NCI-H82 treated with DMSO at 0.1 percent for 48 hours (cell line): ENCODE measurements at regions not wholly inside any gene's neighbourhood (a gene's known extent, or its start where the extent isn't known, plus 50 kb on each side); places are given as distances from the start of the nearest gene placed in this dataset.

Source experiments
- DNase-seq: peaks from one replicate; lab custom pipeline; 2025; ENCODE audit not compliant: unreplicated experiment; lab: John Stamatoyannopoulos, UW

DNA sequence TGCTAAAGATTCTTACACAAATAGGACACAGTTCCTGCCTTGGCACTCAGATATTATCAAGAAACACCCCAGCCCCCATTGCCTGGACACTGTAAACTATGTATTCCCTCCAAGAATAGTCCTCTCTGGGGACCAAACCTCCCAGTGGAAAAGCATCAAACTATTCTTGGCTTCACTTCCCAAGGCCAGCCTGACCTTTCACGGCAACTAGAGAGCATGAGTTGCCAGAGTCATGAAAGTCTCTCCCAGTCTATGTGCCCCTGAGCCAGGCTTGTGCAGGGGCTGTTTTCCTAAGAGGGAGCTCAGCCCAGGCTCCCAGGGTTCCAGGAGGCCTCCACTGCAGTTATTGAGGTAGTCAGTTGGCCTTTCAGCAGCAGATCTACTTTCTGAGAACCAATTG lies 251.9 kb upstream of the TGFBR2 start:
- no peak for DNase-seq

DNA sequence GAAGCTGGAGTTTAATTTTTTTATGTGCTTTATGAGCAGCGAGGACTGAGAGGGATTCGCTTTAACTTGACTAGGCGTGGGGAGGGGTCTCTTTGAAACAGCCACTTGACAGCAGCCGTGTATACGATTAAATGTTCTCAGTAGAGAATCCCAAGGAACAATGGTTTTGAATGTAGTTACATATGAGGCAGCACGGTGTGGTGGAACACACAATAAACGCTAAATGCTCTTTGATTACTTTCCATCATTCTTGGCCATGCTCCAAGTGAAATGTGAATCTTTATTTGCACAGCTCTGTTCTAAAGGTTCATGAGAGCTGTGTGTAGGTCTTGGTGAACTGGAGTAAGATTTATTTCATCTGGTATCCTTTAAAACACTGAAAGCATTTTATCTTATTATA lies 251.4 kb upstream of the TGFBR2 start:
- no peak for DNase-seq

DNA sequence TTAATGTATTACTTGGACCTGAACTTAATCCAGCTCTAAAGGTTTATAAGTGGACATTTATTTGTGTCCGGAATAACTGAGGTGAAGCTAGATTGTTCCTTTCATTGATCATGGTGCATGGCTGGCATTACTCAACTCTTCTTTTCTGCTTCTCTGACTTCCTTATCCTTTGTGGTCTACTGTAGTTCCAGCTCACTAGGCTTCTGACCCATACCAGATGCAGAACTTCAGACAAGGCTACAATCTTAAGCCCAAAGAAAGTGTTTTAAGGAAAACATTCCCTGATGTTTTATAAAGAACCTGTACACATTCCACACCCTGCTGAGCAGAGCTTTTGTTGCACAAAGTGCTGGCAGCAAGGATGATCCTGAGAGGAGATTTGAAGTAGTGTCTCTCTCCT lies 250.8 kb upstream of the TGFBR2 start:
- no peak for DNase-seq

DNA sequence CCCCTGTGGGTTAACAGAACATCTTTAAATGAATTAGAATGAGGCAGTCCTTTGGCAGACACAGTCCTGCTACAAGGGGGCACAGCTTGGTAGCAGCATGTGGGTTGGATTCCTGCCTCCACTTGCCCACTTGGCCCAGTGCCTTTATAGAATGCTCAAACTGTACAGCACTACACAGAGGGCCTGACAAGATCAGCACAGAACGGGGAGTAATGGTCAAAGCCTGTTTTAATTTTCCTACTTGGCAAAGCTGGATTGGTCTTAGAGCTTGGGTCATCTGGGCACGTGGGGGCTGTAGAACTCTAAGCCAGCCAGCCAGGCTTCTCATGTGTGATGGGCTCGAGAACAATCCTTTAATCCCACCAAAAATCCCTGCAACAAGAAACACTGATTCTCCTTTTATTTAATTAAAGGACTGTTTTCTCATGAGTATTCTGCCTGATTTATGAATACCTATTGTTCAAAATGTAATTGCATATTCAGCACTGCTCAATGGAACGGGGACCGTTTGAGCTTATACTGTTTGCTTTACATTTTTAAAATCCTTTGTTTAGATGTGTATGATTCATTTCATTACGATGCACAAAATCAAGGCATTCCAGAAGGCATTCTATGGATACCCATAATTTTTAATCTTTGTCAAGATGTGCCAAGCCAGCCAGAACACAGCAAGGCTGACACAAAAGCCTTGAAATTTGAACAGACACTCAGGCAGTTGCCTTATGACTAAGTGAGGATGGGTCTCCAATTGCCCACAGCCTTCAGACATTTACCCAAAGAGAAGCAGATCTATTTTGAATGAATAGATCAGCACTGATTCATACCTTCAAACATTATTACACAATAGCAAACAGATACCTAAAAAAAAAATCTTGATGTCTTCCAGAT lies 249.3 kb upstream of the TGFBR2 start:
- no peak for DNase-seq

DNA sequence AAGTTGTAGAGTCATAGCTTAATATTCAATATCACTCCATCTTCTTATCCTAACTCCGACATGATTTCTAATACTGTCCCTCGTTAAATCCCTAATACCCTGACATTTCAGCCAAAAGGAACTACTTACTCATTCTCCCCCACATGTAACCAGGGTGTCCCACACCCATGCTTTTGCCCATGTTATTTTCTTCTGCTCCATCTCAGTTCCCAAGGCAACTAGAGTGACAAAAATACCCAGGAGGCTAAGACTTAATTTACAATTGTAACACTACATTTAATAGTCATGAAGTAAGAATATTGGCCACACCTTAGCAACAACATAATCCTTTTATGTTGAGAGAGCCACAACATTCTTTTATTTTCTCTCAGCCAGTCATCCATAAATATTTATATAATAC lies 248.5 kb upstream of the TGFBR2 start:
- DNase-seq = no peak

DNA sequence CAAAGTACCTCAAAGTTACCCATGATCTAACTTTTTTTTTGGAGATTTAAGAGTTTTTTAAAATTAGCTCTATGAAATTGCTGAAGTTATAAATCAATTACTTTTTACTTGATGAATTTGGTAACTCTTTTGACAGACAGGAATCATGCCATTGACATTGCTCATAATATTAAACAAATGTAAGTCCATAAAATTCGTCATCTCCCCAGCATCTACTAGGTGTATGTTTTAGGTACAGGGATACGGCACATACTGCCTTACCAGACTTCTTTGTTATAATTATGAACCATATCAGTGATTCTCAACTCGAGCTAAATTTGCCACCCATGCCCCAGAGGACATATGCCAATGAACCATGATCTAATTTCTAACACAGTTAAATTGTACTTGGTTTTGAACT lies 247.5 kb upstream of the TGFBR2 start:
- no peak for DNase-seq

DNA sequence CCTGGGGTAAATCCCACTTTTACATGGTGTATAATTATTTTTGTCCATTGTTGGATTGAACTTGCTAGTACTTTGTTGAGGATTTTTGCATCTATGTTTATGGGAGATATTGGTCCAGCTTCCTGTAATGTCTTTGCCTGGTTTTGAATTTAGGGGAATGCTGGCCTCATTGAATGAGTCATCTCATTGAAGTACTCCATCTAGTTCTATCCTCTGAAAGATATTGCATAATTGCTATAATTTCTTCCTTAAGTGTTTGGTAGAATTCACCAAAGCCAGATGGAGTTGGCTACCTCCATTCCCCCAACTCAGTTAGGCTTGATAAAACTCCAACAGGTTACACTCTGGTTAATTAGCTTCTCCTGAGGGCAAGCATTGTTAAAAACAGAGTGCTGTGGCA lies 237.4 kb upstream of the TGFBR2 start:
- no peak for DNase-seq

DNA sequence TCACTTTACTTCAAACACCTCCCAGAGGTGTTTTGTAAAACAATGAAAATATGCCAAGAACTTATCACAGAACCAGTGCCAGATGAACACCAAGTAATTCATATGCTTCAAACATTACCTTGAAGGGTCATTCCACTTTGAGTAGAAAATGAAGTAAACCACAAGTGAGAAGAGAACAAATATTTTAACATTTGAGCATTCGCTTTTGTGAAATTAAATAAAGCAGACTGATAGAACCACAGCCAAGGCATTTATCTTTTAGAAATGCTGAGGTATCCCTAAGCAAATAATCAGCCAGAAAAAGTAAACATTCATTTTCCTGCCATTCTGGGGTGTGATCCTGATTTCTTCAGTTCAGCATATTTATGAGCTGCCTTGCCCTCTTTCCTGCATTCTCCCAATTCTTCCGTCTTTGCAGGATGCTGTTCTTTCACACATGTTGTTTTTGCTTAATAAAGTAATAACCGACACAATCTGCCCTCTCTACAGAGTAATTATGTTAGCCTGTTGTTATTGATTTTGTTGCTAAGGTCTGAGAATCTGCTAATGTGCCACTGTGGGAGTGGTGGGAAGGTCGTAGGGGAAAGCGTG lies 235.6 kb upstream of the TGFBR2 start:
- no peak for DNase-seq

DNA sequence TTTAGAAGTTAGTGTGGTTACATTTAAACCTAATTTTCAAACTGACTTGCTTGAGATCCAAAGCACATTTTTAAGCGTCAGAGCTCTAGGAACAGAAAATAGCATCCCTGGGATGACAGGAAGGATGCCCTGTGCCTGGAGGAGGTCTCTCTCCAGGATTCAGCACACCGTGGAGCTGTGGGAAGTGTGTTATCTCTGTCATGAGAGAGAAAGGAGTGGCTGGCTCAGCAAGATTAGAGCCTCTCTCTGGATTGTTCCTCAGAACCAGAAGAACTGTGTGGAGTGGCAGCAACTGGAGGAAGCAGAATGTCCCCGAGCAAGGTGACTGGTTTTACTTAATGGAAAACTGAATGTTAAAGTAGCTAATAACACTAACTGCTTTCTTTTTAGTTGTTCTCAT lies 233.6 kb upstream of the TGFBR2 start:
- DNase-seq = no peak

DNA sequence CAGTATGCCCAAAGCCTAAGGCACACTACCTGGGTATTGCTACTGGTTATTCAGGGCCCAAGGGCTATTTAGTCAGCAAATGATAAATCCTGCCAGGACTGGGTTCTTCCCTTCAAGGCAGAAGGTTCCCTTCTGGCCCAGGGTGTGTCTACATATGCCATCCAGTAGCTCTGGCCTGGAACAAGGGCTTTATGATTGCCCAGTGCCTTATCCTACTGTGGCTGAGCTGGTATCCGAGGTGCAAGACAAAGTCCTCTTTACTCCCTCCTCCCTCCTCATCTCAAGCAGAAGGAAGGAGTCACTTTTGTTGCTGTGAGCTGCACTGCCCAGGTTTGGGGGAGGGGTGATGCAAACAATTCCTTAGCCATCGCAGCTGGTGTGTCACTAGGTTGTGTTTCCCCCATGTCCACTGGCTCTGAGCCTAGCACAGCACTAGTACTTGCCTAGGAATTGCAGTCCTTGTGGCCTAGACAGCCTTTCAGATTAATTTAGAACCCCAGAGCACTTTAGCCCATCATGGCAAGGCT lies 221.8 kb upstream of the TGFBR2 start:
- no peak for DNase-seq

DNA sequence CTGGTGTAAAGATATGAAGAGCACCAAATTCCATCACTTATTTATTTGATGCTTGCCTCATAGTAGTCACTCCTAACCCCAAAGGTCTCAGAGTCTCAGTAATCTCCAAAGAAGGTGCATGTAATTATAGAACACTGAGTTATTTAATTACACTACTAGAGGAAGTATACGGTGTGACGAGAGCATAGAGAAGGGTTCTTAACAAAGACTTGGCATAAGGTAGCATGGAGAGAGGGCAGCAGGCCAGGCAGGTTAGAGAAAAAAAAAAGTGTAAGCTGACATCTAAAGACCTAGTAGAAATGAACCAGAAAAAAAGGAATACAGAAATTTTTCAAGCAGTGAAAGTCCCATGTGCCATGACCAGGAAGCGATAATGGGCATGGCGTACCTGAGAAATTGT lies 213.3 kb upstream of the TGFBR2 start:
- no peak for DNase-seq

DNA sequence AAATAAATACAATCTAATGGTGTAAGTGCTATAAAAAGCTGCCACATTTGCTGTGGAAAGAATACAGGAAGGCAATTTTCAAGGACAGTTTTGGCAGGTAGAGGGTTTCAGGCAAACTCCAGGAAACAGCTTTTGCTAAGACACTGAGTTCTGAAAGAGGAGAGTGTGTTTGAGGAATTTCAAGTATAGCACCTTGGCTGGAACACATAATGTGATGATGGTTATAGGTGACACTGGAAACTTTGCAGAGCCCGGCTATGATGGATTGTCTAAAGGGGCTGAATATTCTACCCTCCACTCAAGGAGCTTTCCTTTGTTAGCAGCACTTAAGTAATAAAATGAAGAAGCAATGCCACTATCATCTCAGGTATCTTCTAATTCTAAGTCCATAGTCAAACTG lies 209.4 kb upstream of the TGFBR2 start:
- no peak for DNase-seq

DNA sequence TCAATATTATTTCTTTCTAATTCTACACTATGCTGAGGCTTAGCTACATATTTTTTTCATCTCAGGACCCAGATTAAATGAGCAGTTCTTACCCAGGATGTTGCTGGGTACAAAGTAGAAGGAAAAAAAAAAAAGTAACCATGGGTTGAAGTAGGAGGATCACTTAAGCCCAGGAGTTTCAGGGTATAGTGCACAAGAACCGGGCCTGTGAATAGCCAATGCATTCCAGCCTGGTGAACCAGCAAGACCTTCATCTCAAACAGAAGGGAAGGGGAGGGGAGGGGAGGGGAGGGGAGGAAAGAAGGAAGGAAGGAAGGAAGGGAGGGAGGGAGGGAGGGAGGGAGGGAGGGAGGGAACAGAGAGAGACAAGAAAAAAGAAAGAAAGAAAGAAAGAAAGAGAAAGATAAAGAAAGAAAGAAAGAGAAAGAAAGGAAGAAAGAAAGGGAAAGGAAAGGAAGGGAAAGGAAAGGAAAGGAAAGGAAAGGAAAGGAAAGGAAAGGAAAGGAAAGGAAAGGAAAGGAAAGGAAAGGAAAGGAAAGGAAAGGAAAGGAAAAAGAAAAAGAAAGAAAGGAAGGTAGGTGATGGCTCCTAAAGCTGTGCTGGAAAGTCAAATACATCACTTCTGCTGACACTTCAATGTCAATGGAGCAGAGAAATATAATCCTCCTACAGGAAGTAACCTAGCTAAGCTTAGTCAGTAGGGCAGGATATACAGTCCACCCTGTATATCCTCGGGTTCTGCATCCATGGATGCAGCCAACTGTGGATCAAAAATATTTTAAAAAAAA lies 206.8 kb upstream of the TGFBR2 start:
- DNase-seq = no peak

DNA sequence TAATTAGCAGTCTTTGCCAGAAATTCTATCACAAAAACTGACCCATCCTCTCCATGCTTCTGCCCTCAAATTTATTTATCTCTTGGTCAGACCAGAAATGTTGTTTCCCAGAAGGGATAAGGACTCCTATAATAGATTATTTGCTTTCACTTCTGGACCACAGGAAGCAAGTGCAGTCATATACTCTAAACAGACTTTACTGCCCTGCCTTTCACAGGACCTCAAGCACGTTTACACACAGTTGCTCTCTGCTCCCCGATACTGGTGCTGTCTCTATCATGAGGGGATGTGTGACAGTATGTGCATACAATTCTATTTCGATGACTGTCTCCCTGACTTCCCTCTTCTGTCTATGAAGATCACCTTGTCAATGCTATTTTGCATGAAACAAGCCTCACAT lies 205.5 kb upstream of the TGFBR2 start:
- no peak for DNase-seq

DNA sequence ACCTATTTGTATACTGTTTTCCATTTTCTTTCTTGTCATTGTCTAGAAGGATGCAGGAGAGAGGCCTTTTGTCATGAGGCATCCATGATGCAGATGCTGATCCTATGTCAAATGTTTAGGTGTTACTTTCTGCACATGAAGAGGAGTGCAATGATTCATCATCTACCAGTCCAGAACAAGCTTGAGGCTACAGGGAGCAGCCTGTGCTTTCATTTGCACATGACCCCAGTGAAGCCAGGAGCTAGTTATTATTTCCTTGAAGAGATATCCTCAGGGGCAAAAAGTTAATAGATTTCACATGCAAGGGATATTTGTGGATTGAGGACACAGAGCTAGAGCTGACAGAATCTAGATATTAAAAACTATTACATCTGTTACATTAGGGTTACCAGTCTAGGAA lies 204.4 kb upstream of the TGFBR2 start:
- DNase-seq = no peak

DNA sequence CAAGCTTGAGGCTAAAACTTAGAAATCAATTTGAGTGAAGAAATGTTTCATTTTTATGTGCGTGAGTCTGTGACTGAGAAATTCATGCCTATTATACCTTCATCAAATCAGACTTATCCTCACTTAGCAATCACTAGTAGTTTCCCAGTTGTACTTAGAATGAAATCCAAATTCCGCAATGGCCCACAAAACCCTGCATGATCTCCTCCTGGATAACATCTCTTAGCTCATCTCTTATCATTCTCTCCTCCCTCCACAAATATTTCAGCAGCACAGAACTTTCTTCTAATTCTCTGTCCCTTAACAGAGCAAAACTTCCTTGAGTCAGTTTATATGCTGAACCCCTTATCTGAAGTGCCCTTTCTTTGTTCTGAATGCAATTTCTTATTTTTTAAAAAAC lies 198.8 kb upstream of the TGFBR2 start:
- no peak for DNase-seq

DNA sequence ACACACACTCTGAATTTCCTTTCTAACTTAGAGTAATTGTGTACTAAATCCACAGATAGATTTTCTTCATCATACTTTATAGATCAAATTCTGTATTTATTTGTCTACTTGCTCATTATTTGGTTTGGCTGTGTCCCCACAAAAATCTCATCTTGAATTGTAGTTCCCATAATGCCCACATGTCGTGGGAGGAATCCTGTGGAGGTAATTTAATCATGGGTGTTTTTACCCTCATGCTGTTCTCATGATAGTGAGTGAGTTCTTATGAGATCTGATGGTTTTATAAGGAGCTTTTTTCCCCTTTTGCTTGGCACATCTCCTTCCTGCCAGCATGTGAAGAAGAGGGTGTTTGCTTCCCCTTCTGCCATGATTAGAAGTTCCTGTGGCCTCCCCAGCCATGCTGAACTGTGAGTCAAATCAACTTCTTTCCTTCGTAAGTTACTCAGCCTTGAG lies 198.3 kb upstream of the TGFBR2 start:
- no peak for DNase-seq

DNA sequence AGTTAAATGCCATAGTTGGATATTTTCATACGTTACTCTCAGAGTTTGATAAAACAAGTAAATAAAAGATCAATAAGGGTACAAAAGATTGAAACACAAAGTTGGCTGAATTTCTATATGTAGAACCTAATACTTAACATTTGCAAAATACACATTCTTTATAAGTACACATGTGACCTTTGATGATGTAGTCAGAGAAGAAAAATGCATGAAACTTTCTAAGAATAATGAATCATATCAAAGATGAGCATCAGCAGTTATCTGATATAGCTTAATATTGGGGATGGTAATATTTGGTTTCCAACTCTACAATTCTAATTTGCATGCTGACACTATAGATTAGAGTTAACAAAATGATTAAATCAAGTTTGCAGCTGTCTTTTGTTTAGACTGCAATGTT lies 188.0 kb upstream of the TGFBR2 start:
- no peak for DNase-seq

DNA sequence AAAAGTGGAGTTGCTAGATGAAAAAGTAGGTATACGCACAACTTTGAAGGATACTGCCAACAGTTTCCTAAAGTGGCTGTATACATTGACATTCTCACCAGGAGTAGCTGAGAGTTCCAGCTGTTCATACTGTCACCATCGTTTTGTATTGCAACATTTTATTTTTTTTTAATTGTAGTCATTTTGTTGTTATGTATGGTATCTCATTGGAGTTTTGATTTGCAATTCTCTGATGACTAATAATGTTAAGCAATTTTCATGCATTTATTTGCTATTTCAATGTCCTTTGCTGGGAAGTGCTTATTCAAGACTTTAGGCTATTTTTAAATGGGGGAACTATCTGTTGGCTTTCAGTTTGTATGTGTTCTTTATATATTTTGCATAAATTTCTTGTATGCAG lies 185.1 kb upstream of the TGFBR2 start:
- no peak for DNase-seq

DNA sequence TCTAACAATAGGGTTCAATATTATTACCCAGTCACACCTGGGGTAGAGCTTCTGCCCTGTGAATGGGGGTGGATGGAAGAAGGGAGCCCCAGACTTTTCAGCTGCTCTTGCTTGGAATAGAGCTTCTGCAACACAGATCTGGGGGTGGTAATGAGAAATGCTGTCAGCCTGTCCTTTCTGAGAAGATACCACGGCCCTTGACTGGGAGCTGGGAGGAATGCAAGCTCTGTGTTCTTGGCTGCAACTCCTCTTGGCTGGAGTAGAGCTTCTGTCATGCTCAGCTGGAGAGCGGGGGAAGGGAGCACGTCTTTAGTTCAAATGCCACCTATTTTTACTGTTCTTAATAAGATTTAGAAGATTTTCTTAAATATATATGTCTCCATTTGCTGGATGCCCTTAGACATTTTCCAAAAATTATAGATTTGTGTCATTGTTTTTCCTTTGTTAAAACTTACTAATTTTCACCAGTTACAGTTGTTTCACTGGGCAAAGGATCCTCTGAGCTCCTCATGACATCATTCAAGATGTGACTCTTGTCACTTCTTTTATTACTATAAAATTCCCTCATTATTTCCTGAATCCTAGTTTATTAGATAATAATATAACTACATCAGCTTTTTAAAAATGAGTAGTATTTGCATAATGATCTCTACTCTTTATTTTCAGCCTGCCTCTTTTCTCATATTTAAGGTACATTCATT lies 180.0 kb upstream of the TGFBR2 start:
- DNase-seq = no peak

DNA sequence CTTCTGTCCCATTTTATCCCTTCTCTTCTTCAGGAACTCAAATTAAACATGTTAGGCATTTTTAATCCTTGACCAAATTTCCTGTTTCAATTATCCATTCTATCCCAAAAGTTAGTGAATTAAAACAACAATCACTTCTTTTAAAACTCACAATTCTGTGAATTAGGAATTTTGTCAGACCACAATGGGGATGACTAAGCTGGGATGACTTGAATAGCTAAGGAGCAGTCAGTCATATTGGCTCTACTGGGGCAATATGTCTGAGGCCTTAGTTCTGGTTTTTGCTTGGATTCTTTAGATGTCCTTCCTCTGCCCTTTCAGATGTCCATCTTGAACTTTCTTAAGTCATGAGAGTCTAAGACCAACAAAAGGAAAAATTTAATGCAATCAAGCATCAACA lies 178.2 kb upstream of the TGFBR2 start:
- DNase-seq = no peak
